A549 (cell line): ENCODE measurements at regions not wholly inside any gene's neighbourhood (a gene's known extent, or its start where the extent isn't known, plus 50 kb on each side); places are given as distances from the start of the nearest gene placed in this dataset.

Source experiments
- ATAC-seq, 2 experiments: fragments of 200-7000 bp in 1 of 2; fragments of >200 bp in 1 of 2; cut with Nextera tagmentation in 1 of 2; cut with Tn5 transposase in 1 of 2; 3 replicates each; pipeline versions ENCODE4 v1.8.0 to v1.9.1; 2018 to 2020; ENCODE audit warnings: mild to moderate bottlenecking in 1 of 2, moderate library complexity in 1 of 2
- CTCF ChIA-PET: fragments of 300-600 bp; sonication (Branson Sonifier 250); formaldehyde crosslinking; extraction: SDS; loops from one replicate; lab custom pipeline; 2021; ENCODE audit warnings: antibody characterized with exemption, inconsistent platforms; lab: Yijun Ruan, JAX
- POLR2A ChIA-PET: fragments of 350-600 bp; formaldehyde crosslinking; extraction: SDS; loops from one replicate; lab custom pipeline; 2021; ENCODE audit warnings: antibody characterized with exemption, inconsistent platforms; lab: Yijun Ruan, JAX
- DNase-seq, 2 experiments: peaks; one replicate each; pipeline versions ENCODE4 v3.0.0 to v3.0.0-alpha.2; 2011 to 2016; ENCODE audit warnings: low read depth in 1 of 2, low spot score in 1 of 2
- FAIRE-seq: peaks from 2 replicates; lab custom pipeline; 2011; peaks lifted over from hg19 to GRCh38; lab: Jason Lieb, UNC
- H3K27ac ChIP-seq, 2 experiments: fragments of >200 bp; sonication (Bioruptor Twin); formaldehyde crosslinking; 3 replicates each; pipeline ENCODE4 v1.5.1; 2016 to 2017
- H3K4me1 ChIP-seq: fragments of >200 bp; sonication (Bioruptor Twin); formaldehyde crosslinking; 3 replicates; pipeline ENCODE4 v1.6.1; 2016
- H3K4me2 ChIP-seq: fragments of >200 bp; sonication (Bioruptor Twin); formaldehyde crosslinking; 3 replicates; pipeline ENCODE4 v1.6.1; 2016
- H3K4me3 ChIP-seq: fragments of >200 bp; sonication (Bioruptor Twin); formaldehyde crosslinking; 3 replicates; pipeline ENCODE4 v1.5.1; 2016
- H3K9me3 ChIP-seq: fragments of >200 bp; sonication (Bioruptor Twin); formaldehyde crosslinking; 3 replicates; pipeline ENCODE4 v1.6.1; 2016
- BHLHE40 ChIP-seq: IDR thresholded peaks from 2 replicates; pipeline ENCODE4 v1.6.1; 2012; ENCODE audit warnings: low read depth, low read length, inconsistent platforms
- CHD2 ChIP-seq: fragments of 150-350 bp; IDR thresholded peaks from 2 replicates; pipeline ENCODE4 v1.6.1; 2014; ENCODE audit warnings: low read length; ENCODE audit not compliant: partially characterized antibody
- FOSB ChIP-seq: fragments of 250-450 bp; sonication (Bioruptor Pico); IDR thresholded peaks from 2 replicates; pipeline ENCODE4 v1.5.0; 2020; ENCODE audit warnings: mild to moderate bottlenecking, moderate library complexity
- FOSL2 ChIP-seq, 2 experiments: fragments of 450-650 bp in 1 of 2; fragments of >200 bp in 1 of 2; sonication (Bioruptor Twin) in 1 of 2; formaldehyde crosslinking; IDR thresholded peaks; 2 replicates each; pipeline versions ENCODE4 v1.5.0 to v1.6.1; 2016 to 2020; ENCODE audit warnings: mild to moderate bottlenecking in 1 of 2, moderate library complexity in 1 of 2
- GATA3 ChIP-seq: IDR thresholded peaks from 2 replicates; pipeline ENCODE4 v1.6.1; 2012; ENCODE audit warnings: borderline replicate concordance
- HEYL ChIP-seq: fragments of 250-450 bp; sonication (Bioruptor Pico); IDR thresholded peaks from 2 replicates; pipeline ENCODE4 v1.8.0; 2021; ENCODE audit warnings: mild to moderate bottlenecking, moderate library complexity
- HOXA7 ChIP-seq: fragments of 250-450 bp; sonication (Bioruptor Pico); IDR thresholded peaks from 2 replicates; pipeline ENCODE4 v1.5.0; 2020; ENCODE audit warnings: mild to moderate bottlenecking, moderate library complexity
- HOXB5 ChIP-seq: fragments of 250-450 bp; sonication (Bioruptor Pico); IDR thresholded peaks from 2 replicates; pipeline ENCODE4 v1.5.0; 2020; ENCODE audit warnings: mild to moderate bottlenecking, moderate library complexity
- JUNB ChIP-seq: fragments of >200 bp; sonication (Bioruptor Twin); formaldehyde crosslinking; IDR thresholded peaks from 2 replicates; pipeline ENCODE4 v1.6.1; 2016
- KDM1A ChIP-seq: fragments of 200-600 bp; sonication (generic); IDR thresholded peaks from 2 replicates; pipeline ENCODE4 v1.6.1; 2016; ENCODE audit warnings: low read depth, mild to moderate bottlenecking
- KDM5A ChIP-seq: fragments of 200-600 bp; sonication (generic); IDR thresholded peaks from 2 replicates; pipeline ENCODE4 v1.6.1; 2016; ENCODE audit warnings: antibody characterized with exemption, mild to moderate bottlenecking
- MYC ChIP-seq: IDR thresholded peaks from 2 replicates; pipeline ENCODE4 v1.6.1; 2012; ENCODE audit warnings: mild to moderate bottlenecking, inconsistent platforms, low read length, improper control_type of control experiment, borderline replicate concordance
- NFE2L2 ChIP-seq: fragments of 150-350 bp; conservative IDR thresholded peaks from 2 replicates; pipeline ENCODE4 v1.6.1; 2014; ENCODE audit warnings: low read length
- NPAS2 ChIP-seq: fragments of 250-450 bp; sonication (Bioruptor Pico); IDR thresholded peaks from 2 replicates; pipeline ENCODE4 v1.8.0; 2022; ENCODE audit warnings: mild to moderate bottlenecking, moderate library complexity, borderline replicate concordance
- NR3C1 ChIP-seq: fragments of >200 bp; sonication (Bioruptor Twin); formaldehyde crosslinking; IDR thresholded peaks from 3 replicates; pipeline ENCODE4 v1.6.1; 2017
- POLR2AphosphoS2 ChIP-seq: conservative IDR thresholded peaks from 2 replicates; pipeline ENCODE4 v1.6.1; 2012; ENCODE audit warnings: low read length, improper control_type of control experiment, inconsistent platforms
- RFX5 ChIP-seq: fragments of 450-650 bp; IDR thresholded peaks from 2 replicates; pipeline ENCODE4 v1.7.1; 2014; ENCODE audit warnings: antibody characterized with exemption, mild to moderate bottlenecking, moderate library complexity
- SMC3 ChIP-seq: fragments of >200 bp; sonication (Bioruptor Twin); formaldehyde crosslinking; IDR thresholded peaks from 3 replicates; pipeline ENCODE4 v1.6.1; 2018; ENCODE audit warnings: inconsistent platforms
- SREBF2 ChIP-seq: fragments of 450-650 bp; IDR thresholded peaks from 2 replicates; pipeline ENCODE4 v1.6.1; 2014; ENCODE audit warnings: mild to moderate bottlenecking, moderate library complexity
- TP53 ChIP-seq: fragments of 250-450 bp; sonication (Bioruptor Pico); IDR thresholded peaks from 2 replicates; pipeline ENCODE4 v1.5.0; 2021; ENCODE audit warnings: mild to moderate bottlenecking, moderate library complexity
- ZFP36 ChIP-seq: fragments of 450-650 bp; IDR thresholded peaks from 2 replicates; pipeline ENCODE4 v1.6.1; 2014; ENCODE audit warnings: borderline replicate concordance; ENCODE audit not compliant: partially characterized antibody
- ZNF302 ChIP-seq: fragments of 250-450 bp; sonication (Bioruptor Pico); IDR thresholded peaks from 2 replicates; pipeline ENCODE4 v1.9.0; 2021; ENCODE audit warnings: inconsistent platforms, mild to moderate bottlenecking, moderate library complexity
- ZSCAN20 ChIP-seq: fragments of 250-450 bp; sonication (Bioruptor Pico); IDR thresholded peaks from 2 replicates; pipeline ENCODE4 v1.8.0; 2022; ENCODE audit warnings: mild to moderate bottlenecking, moderate library complexity
- WGBS: methylation state at CpG from one replicate; pipeline ENCODE4 v1.1.6; 2017; ENCODE audit errors: missing lambda C conversion rate; 5-methylcytosine and 5-hydroxymethylcytosine counted together
- TF ChIP-seq, protein P1 (sequence below): IDR thresholded peaks from 2 replicates; pipeline ENCODE4 v1.6.1; 2012; ENCODE audit warnings: low read depth, borderline replicate concordance
- TF ChIP-seq, protein P2 (sequence below): fragments of 150-350 bp; IDR thresholded peaks from 2 replicates; pipeline ENCODE4 v1.6.1; 2014; ENCODE audit warnings: low read depth, mild to moderate bottlenecking, low read length
- TF ChIP-seq, protein P3 (sequence below): IDR thresholded peaks from 2 replicates; pipeline ENCODE4 v1.6.1; 2012
- TF ChIP-seq, protein P4 (sequence below): fragments of 250-450 bp; sonication (Bioruptor Pico); IDR thresholded peaks from 2 replicates; pipeline ENCODE4 v1.5.0; 2021; ENCODE audit warnings: mild to moderate bottlenecking, moderate library complexity, borderline replicate concordance
- TF ChIP-seq, protein P5 (sequence below): fragments of >200 bp; sonication (Bioruptor Twin); formaldehyde crosslinking; IDR thresholded peaks from 2 replicates; pipeline ENCODE4 v1.6.1; 2016

DNA sequence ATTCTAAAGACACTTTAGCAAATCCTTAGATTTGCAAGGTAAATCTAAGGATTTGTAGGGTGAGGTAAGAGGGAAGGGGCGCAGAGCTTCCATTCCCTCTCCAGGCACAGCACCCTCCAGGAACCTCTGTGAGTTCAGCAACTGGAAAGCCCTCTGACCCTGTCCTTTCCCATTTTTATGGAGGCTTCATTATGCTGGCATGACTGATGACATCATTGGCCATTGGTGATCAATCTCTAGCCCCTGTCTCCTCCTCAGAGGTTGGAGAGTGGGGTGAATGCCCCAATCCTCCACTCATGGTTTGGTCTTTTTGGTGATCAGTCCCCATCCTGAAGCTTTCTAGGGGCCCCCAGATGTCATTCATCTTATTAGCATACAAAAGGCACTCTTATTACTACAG lies 187.8 kb downstream of the TSN start:
- H3K4me2 ChIP-seq: no peak overlapping the region; the same call in 2 of the 3 replicates
- no peak for TF ChIP-seq KDM5A
- TF ChIP-seq, protein P1, sequence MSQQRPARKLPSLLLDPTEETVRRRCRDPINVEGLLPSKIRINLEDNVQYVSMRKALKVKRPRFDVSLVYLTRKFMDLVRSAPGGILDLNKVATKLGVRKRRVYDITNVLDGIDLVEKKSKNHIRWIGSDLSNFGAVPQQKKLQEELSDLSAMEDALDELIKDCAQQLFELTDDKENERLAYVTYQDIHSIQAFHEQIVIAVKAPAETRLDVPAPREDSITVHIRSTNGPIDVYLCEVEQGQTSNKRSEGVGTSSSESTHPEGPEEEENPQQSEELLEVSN: no peak
- no peak for TF ChIP-seq ZSCAN20 (CRISPR knock-in tag)
- TF ChIP-seq HOXB5: no peak
- TF ChIP-seq FOSB (CRISPR knock-in tag): no peak
- TF ChIP-seq SMC3: no peak
- TF ChIP-seq MYC: no peak
- TF ChIP-seq BHLHE40: no peak
- TF ChIP-seq GATA3: no peak
- TF ChIP-seq NPAS2: no peak
- TF ChIP-seq HEYL (CRISPR knock-in tag): no peak
- TF ChIP-seq, protein P2, sequence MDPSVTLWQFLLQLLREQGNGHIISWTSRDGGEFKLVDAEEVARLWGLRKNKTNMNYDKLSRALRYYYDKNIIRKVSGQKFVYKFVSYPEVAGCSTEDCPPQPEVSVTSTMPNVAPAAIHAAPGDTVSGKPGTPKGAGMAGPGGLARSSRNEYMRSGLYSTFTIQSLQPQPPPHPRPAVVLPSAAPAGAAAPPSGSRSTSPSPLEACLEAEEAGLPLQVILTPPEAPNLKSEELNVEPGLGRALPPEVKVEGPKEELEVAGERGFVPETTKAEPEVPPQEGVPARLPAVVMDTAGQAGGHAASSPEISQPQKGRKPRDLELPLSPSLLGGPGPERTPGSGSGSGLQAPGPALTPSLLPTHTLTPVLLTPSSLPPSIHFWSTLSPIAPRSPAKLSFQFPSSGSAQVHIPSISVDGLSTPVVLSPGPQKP: no peak
- TF ChIP-seq, protein P3, sequence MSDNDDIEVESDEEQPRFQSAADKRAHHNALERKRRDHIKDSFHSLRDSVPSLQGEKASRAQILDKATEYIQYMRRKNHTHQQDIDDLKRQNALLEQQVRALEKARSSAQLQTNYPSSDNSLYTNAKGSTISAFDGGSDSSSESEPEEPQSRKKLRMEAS: no peak
- TF ChIP-seq NR3C1: no peak
- TF ChIP-seq, protein P4, sequence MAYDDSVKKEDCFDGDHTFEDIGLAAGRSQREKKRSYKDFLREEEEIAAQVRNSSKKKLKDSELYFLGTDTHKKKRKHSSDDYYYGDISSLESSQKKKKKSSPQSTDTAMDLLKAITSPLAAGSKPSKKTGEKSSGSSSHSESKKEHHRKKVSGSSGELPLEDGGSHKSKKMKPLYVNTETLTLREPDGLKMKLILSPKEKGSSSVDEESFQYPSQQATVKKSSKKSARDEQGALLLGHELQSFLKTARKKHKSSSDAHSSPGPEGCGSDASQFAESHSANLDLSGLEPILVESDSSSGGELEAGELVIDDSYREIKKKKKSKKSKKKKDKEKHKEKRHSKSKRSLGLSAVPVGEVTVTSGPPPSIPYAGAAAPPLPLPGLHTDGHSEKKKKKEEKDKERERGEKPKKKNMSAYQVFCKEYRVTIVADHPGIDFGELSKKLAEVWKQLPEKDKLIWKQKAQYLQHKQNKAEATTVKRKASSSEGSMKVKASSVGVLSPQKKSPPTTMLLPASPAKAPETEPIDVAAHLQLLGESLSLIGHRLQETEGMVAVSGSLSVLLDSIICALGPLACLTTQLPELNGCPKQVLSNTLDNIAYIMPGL (CRISPR knock-in tag): no peak
- TF ChIP-seq FOSL2 (IDR thresholded peaks at IDR 0.05): no peak
- no peak for TF ChIP-seq FOSL2 (CRISPR knock-in tag; IDR thresholded peaks at IDR 0.05)
- TF ChIP-seq HOXA7 (CRISPR knock-in tag): no peak
- TF ChIP-seq KDM1A: no peak
- POLR2A ChIA-PET: no interaction called here
- DNase-seq (no peak), ATAC-seq (no peak), FAIRE-seq (no peak)
- H3K9me3 ChIP-seq: no peaks in the 10 kb centered on the region
- no peak overlapping the region for H3K4me3 ChIP-seq
- CTCF ChIA-PET: no interaction called here
- 40% methylated on average over 1 of the region's 1 CpG for WGBS
- H3K27ac ChIP-seq: no peak overlapping the region; a peak in 1 of 6 replicates
- H3K4me1 ChIP-seq: peaks cover 3% of the 10 kb centered on the region; the same call in 2 of the 3 replicates

DNA sequence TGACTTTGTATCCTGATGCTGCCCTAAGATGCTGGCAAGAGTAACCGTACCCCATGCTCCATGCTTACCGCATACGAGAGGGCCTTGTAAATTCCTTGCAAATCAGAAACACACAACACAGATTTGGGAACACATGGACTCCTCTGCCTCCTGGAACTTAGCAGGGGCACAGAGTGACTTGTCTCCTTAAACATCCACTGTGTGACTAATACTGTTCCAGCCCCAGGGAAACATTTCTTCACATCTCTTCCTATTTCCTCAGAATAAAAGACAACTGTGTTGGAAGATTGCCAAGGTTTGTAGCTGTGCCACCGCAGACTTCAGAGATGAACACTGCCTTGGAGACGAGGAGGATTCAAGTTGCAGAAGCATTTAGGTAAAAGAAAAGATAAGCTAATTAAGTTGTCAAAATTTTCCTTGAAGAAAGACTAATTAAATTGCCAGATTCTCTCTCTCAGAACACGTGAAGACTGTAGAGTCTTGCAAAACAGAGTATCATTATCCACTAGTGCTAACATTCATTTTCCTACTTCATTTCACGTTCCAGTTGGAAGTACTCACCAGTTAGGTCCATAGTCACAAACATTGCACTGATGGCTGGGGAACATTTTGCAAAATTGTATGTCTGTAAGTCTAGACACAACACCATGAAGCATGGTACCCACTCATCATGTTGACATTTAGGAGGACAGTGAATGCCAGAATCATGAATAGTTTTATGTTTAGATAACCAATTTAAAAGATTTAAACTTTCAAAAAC lies 188.8 kb downstream of the TSN start:
- DNase-seq (peak; percentile 14 to 36), FAIRE-seq (no peak), ATAC-seq (peak; percentile 65 to 90)
- ChIA-PET CTCF (no interaction called here), POLR2A (interaction anchor here (0.6 kb wide), 1 partner anchor 188 kb away, joined by 3 read pairs; no protein-coding TSS in a partner anchor)
- H3K4me1 ChIP-seq: peaks cover 3% of the 10 kb centered on the region; the same call in 2 of the 3 replicates
- TF ChIP-seq ZNF302 (no peak), JUNB (peak; percentile 17; the same call in 1 of the 2 replicates)
- no peak overlapping the region; a peak in 1 of 6 replicates for H3K27ac ChIP-seq
- 8% methylated on average over 7 of the region's 7 CpGs for WGBS
- H3K4me2 ChIP-seq: peak overlapping the region; percentile 39
- H3K4me3 ChIP-seq: no peak overlapping the region
- no peaks in the 10 kb centered on the region for H3K9me3 ChIP-seq

DNA sequence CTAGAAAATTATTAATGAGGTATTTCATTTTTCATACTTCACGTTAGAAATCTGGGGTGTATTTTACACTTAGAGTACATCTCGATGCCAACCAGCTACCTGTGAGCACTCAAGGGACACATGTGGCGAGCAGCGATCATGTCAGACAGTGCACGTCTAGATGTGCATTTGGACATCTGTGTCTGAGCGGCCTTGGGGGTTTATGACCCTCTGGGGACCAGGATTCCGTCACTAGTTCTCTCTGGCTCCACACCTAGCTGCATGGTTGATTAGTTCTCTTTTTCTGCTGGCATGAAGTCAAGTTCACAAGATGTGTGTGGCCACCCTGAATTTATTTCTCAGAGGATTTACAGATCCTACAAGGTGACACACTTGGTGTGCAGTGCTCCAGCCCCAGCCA lies 192.2 kb downstream of the TSN start:
- ATAC-seq: no peak

More for the DNA sequence above, 192.2 kb downstream of the TSN start:
- TF ChIP-seq RFX5 (no peak), HOXB5 (no peak), ZFP36 (no peak), NR3C1 (no peak), POLR2AphosphoS2 (no peak), SREBF2 (no peak), CHD2 (no peak), TP53 (CRISPR knock-in tag) (no peak), NFE2L2 (no peak), JUNB (no peak), KDM1A (no peak), NPAS2 (no peak)
- TF ChIP-seq, protein P5, sequence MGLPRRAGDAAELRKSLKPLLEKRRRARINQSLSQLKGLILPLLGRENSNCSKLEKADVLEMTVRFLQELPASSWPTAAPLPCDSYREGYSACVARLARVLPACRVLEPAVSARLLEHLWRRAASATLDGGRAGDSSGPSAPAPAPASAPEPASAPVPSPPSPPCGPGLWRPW: no peak
- 11% methylated on average over 7 of the region's 7 CpGs for WGBS
- DNase-seq (no peak), FAIRE-seq (no peak)
- POLR2A ChIA-PET: no interaction called here
- no peak overlapping the region for H3K4me2 ChIP-seq
- no peak overlapping the region for H3K4me3 ChIP-seq
- no peaks in the 10 kb centered on the region for H3K9me3 ChIP-seq
- CTCF ChIA-PET: no interaction called here
- H3K4me1 ChIP-seq: peaks cover 3% of the 10 kb centered on the region; the same call in 2 of the 3 replicates
- no peak overlapping the region for H3K27ac ChIP-seq
